Mesendoderm (in vitro differentiated cells): ENCODE measurements at regions not wholly inside any gene's neighbourhood (a gene's known extent, or its start where the extent isn't known, plus 50 kb on each side); places are given as distances from the start of the nearest gene placed in this dataset.
A peak's percentile ranks its signal among the peaks of the same experiment; 100 is the strongest.

Experiments used
- DNase-seq: peaks from one replicate; pipeline ENCODE4 v3.0.0; 2013
- H2AK5ac ChIP-seq: 2 replicates; pipeline ENCODE4 v1.6.1; 2013; ENCODE audit warnings: low read length, inconsistent platforms
- H2BK120ac ChIP-seq: 2 replicates; pipeline ENCODE4 v1.6.1; 2013; ENCODE audit warnings: low read depth, mild to moderate bottlenecking, low read length, moderate library complexity, mixed read lengths
- H2BK15ac ChIP-seq: replicated peaks from 2 replicates; pipeline ENCODE4 v1.6.1; 2013; ENCODE audit warnings: low read depth, mild to moderate bottlenecking, moderate library complexity
- H2BK5ac ChIP-seq: 2 replicates; pipeline ENCODE4 v1.6.1; 2013; ENCODE audit warnings: low read length, inconsistent platforms
- H3K18ac ChIP-seq: 2 replicates; pipeline ENCODE4 v1.6.1; 2013; ENCODE audit warnings: mild to moderate bottlenecking, low read length, mixed read lengths
- H3K23ac ChIP-seq: one replicate; pipeline ENCODE4 v1.6.1; 2013; ENCODE audit warnings: low read length
- H3K27ac ChIP-seq: 2 replicates; pipeline ENCODE4 v1.5.1; 2013; ENCODE audit warnings: low read depth, mild to moderate bottlenecking, inconsistent platforms, low read length, moderate library complexity
- H3K27me3 ChIP-seq: 2 replicates; pipeline ENCODE4 v1.6.1; 2013; ENCODE audit warnings: low read length, control low read depth, mild to moderate bottlenecking, inconsistent platforms; ENCODE audit not compliant: insufficient read depth, poor library complexity
- H3K36me3 ChIP-seq: 2 replicates; pipeline ENCODE4 v1.6.1; 2013; ENCODE audit warnings: low read length, inconsistent platforms; ENCODE audit not compliant: control insufficient read depth, insufficient read depth
- H3K4ac ChIP-seq: one replicate; pipeline ENCODE4 v1.6.1; 2013; ENCODE audit warnings: low read depth, mild to moderate bottlenecking, low read length, moderate library complexity
- H3K4me1 ChIP-seq: 2 replicates; pipeline ENCODE4 v1.6.1; 2013; ENCODE audit warnings: low read depth, low read length, inconsistent platforms; ENCODE audit not compliant: control insufficient read depth
- H3K4me2 ChIP-seq: 2 replicates; pipeline ENCODE4 v1.6.1; 2013; ENCODE audit warnings: low read length
- H3K4me3 ChIP-seq: 2 replicates; pipeline ENCODE4 v1.5.1; 2013; ENCODE audit warnings: mild to moderate bottlenecking, low read length
- H3K56ac ChIP-seq: one replicate; pipeline ENCODE4 v1.6.1; 2013; ENCODE audit warnings: low read length
- H3K79me1 ChIP-seq: 2 replicates; pipeline ENCODE4 v1.6.1; 2013; ENCODE audit warnings: low read length, inconsistent platforms
- H3K79me2 ChIP-seq: 2 replicates; pipeline ENCODE4 v1.6.1; 2013; ENCODE audit warnings: mild to moderate bottlenecking, low read length; ENCODE audit not compliant: control insufficient read depth, insufficient read depth
- H3K9ac ChIP-seq: 2 replicates; pipeline ENCODE4 v1.6.1; 2013; ENCODE audit warnings: low read length, inconsistent platforms
- H4K5ac ChIP-seq: one replicate; pipeline ENCODE4 v1.6.1; 2013; ENCODE audit warnings: low read length
- H4K8ac ChIP-seq: one replicate; pipeline ENCODE4 v1.6.1; 2013; ENCODE audit warnings: low read depth, mild to moderate bottlenecking, control low read depth, low read length, moderate library complexity
- WGBS: extraction: QIAGEN DNeasy Blood & Tissue Kit; methylation state at CpG from one replicate; pipeline ENCODE4 v1.1.7; 2013; ENCODE audit warnings: low lambda C conversion rate, missing lambda C conversion rate; ENCODE audit not compliant: insufficient coverage; ENCODE audit errors: extremely low coverage; 5-methylcytosine and 5-hydroxymethylcytosine counted together

DNA sequence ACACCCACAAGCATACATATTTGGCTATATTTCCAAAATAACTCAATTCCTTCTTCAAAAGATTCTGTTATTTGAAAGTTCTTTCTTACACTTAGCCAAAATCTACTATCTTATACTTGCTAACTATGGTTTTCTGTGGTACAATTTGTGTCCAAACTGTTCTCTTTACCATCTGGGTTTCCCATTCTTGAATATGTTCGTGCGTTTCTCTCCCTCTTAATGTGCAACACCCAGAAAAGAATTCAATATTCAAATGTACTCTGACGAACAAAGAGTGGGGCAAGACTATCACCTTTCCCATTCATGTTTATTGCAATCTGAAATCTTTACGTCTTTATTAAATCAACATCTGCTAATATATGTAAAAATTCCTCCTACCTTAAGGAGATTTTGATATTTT is 912.7 kb downstream of the FAT4 start:
- Histone ChIP-seq H3K27ac (no peak overlapping the region), H4K5ac (no peak overlapping the region), H2AK5ac (no peak overlapping the region), H2BK5ac (no peak overlapping the region), H3K4me2 (no peak overlapping the region), H3K4me1 (no peaks in the 10 kb centered on the region), H3K79me2 (no peaks in the 10 kb centered on the region), H3K23ac (no peak overlapping the region), H3K36me3 (no peaks in the 10 kb centered on the region), H3K18ac (no peak overlapping the region), H4K8ac (no peak overlapping the region), H3K9ac (no peak overlapping the region), H2BK120ac (no peak overlapping the region), H2BK15ac (no peak overlapping the region), H3K4me3 (no peak overlapping the region), H3K4ac (no peak overlapping the region), H3K56ac (no peak overlapping the region), H3K79me1 (no peaks in the 10 kb centered on the region), H3K27me3 (no peaks in the 10 kb centered on the region)
- WGBS, result no CpG with 5 or more reads among the region's 4 CpGs
- DNase-seq, result no peak

DNA sequence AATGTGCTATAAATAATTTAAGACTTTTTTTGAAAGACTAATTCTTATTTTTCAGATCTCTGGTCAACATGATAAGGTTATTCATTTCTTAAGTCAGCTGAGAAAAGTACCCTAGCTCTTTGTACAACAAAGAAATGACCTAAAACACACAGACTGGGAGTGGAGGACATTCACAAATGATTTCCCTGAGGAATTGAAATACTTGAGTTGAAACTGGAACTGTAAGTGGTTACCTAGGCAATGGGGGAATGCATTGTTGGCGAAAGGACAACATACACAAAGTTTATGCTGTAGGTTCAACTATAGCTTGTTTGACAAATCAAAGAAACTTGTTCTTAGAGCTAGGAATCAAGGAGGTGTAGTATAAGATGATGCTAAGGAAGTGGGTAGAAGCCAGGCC is 915.5 kb downstream of the FAT4 start:
- Histone ChIP-seq H4K8ac (no peak overlapping the region), H3K4me3 (no peak overlapping the region), H3K23ac (no peak overlapping the region), H3K4ac (no peak overlapping the region), H3K4me1 (no peaks in the 10 kb centered on the region), H2BK120ac (no peak overlapping the region), H3K4me2 (no peak overlapping the region), H3K27ac (no peak overlapping the region), H3K79me2 (no peaks in the 10 kb centered on the region), H3K9ac (no peak overlapping the region), H3K27me3 (no peaks in the 10 kb centered on the region), H2BK15ac (no peak overlapping the region), H3K36me3 (no peaks in the 10 kb centered on the region), H2BK5ac (no peak overlapping the region), H4K5ac (no peak overlapping the region), H2AK5ac (no peak overlapping the region), H3K79me1 (no peaks in the 10 kb centered on the region), H3K18ac (no peak overlapping the region), H3K56ac (no peak overlapping the region)
- DNase-seq, result no peak
- WGBS, result no CpG with 5 or more reads among the region's 1 CpG

DNA sequence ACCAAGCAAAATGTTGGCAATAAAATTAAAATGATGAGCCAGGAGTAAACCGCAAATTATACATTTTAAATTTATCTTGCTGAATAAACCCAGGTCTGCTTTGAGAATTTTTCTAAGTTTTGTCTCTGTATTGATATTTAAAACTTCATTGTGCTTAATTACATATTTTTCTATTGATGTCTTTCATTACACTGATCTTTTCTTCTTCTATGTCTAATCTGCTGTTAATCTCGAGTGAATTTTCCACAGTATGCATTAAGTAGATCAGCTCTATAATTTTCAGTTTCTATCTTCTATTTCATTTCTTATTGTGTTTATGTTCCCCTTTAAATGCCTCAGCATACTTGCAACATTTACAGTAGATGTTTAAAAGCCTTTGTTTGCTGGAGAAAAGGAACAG is 918.7 kb downstream of the FAT4 start:
- no peak overlapping the region for H4K5ac ChIP-seq
- no peaks in the 10 kb centered on the region for H3K36me3 ChIP-seq
- H3K4me3 ChIP-seq, result no peak overlapping the region
- no peaks in the 10 kb centered on the region for H3K27me3 ChIP-seq
- H3K23ac ChIP-seq, result no peak overlapping the region
- no peak overlapping the region for H2BK120ac ChIP-seq
- H3K18ac ChIP-seq, result no peak overlapping the region
- DNase-seq, result no peak
- no peak overlapping the region for H3K27ac ChIP-seq
- no peak overlapping the region for H3K4ac ChIP-seq
- WGBS, result no CpG with 5 or more reads among the region's 2 CpGs
- no peaks in the 10 kb centered on the region for H3K4me1 ChIP-seq
- no peak overlapping the region for H2AK5ac ChIP-seq
- no peak overlapping the region for H3K4me2 ChIP-seq
- H2BK5ac ChIP-seq, result no peak overlapping the region
- H3K79me2 ChIP-seq, result no peaks in the 10 kb centered on the region
- H3K79me1 ChIP-seq, result no peaks in the 10 kb centered on the region
- H3K56ac ChIP-seq, result no peak overlapping the region
- H2BK15ac ChIP-seq, result no peak overlapping the region
- no peak overlapping the region for H3K9ac ChIP-seq
- no peak overlapping the region for H4K8ac ChIP-seq

DNA sequence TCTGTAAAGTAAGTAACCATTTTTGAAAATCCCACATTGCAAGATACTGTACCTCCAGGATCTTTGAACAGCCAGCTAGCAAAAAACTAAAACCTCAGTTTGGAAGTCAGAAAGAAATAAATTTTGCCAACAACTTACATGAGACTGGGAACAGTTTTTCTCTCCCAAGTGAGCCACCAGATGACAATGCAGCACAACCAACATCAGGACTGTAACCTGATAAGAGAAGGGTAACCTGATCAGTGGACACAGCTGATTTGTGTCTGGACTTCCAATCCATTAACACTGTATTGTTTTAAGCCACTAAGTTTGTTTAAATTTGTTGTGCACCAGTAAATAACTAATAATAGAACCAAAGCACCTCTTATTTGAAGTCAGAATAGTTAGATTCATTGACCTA is 923.3 kb downstream of the FAT4 start:
- Histone ChIP-seq H3K4ac (no peak overlapping the region), H3K23ac (no peak overlapping the region), H3K4me1 (no peaks in the 10 kb centered on the region), H3K18ac (no peak overlapping the region), H3K56ac (no peak overlapping the region), H3K36me3 (no peaks in the 10 kb centered on the region), H3K4me3 (no peak overlapping the region), H4K5ac (no peak overlapping the region), H3K4me2 (no peak overlapping the region), H2AK5ac (no peak overlapping the region), H4K8ac (no peak overlapping the region), H2BK120ac (no peak overlapping the region), H3K9ac (no peak overlapping the region), H3K27me3 (no peaks in the 10 kb centered on the region), H2BK15ac (no peak overlapping the region), H2BK5ac (no peak overlapping the region), H3K27ac (no peak overlapping the region), H3K79me2 (no peaks in the 10 kb centered on the region), H3K79me1 (no peaks in the 10 kb centered on the region)
- peak; percentile 47 for DNase-seq

DNA sequence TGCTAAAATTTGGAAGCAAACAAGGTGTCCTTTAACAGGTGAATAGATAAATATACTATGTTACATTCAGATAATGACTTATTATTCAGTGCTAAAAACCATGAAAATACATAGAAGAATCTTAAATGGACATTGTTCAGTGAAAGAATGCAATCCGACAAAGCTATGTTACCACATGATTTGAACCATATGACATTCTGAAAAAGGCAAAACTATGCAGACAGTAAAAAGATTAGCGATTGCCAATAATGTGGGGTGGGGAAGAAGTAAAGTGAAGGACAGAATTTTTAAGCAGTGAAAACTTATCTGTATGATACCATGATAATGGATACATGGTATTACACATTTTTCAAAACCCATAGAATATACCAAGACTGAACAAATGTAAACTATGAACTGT is 926.9 kb downstream of the FAT4 start:
- Histone ChIP-seq H3K27me3 (no peaks in the 10 kb centered on the region), H3K4me1 (no peaks in the 10 kb centered on the region), H2AK5ac (no peak overlapping the region), H3K18ac (no peak overlapping the region), H3K79me2 (no peaks in the 10 kb centered on the region), H2BK5ac (no peak overlapping the region), H3K36me3 (no peaks in the 10 kb centered on the region), H3K4me3 (no peak overlapping the region), H3K56ac (no peak overlapping the region), H4K5ac (no peak overlapping the region), H2BK15ac (no peak overlapping the region), H3K4me2 (no peak overlapping the region), H3K9ac (no peak overlapping the region), H3K79me1 (no peaks in the 10 kb centered on the region), H4K8ac (no peak overlapping the region), H3K4ac (no peak overlapping the region), H2BK120ac (no peak overlapping the region), H3K27ac (no peak overlapping the region), H3K23ac (no peak overlapping the region)
- no peak for DNase-seq
- no CpG with 5 or more reads among the region's 2 CpGs for WGBS

DNA sequence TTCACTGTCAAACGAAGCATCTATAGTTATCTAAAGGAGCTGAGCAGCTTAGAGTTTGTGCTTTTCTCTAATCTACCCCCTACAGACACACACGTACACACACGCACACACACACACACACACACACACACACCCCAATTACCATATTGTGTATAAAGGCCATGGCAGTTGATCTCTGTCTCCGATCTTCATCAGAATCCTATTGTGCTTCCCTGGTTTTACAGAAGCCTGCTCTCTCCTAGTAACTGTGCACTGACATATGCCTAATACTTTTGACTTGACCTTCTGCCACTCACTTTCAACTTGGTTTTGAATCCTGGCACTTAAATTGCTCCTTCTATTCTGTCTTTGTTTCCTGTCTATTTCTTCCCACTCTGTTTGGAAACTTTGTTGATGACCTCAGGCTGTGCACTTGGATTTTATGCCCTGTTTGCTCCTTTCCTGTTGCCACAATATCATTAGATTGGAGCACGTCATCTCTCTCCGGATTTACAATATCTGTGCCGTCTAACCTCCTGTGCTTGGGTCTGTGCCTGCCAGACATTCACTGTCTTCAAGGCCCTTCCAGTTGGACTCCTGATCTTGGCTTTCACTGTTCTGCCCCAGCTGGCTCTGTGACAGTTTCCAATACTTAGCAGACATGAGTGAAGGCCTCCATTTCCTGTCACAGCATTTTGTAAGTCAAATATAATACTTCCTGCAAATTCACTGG is 928.1 kb downstream of the FAT4 start:
- H3K27ac ChIP-seq, result no peak overlapping the region
- H3K4ac ChIP-seq, result no peak overlapping the region
- H3K56ac ChIP-seq, result no peak overlapping the region
- no peaks in the 10 kb centered on the region for H3K4me1 ChIP-seq
- no peak overlapping the region for H2AK5ac ChIP-seq
- no peak overlapping the region for H4K8ac ChIP-seq
- no peak overlapping the region for H2BK120ac ChIP-seq
- DNase-seq, result no peak
- no peaks in the 10 kb centered on the region for H3K36me3 ChIP-seq
- no peak overlapping the region for H3K18ac ChIP-seq
- H2BK5ac ChIP-seq, result no peak overlapping the region
- H3K4me3 ChIP-seq, result no peak overlapping the region
- H3K23ac ChIP-seq, result no peak overlapping the region
- no peak overlapping the region for H3K4me2 ChIP-seq
- no peaks in the 10 kb centered on the region for H3K79me2 ChIP-seq
- no peaks in the 10 kb centered on the region for H3K79me1 ChIP-seq
- H2BK15ac ChIP-seq, result no peak overlapping the region
- no CpG with 5 or more reads among the region's 7 CpGs for WGBS
- H4K5ac ChIP-seq, result no peak overlapping the region
- no peak overlapping the region for H3K9ac ChIP-seq
- no peaks in the 10 kb centered on the region for H3K27me3 ChIP-seq
